ENCODE measurements at regions not wholly inside any gene's neighbourhood (a gene's known extent, or its start where the extent isn't known, plus 50 kb on each side); places are given as distances from the start of the nearest gene placed in this dataset.
"Not testable (repeated sequence)": the region's sequence is repeated elsewhere in the genome, so short reads cannot be mapped to it uniquely, and the experiment has no call there.

DNA sequence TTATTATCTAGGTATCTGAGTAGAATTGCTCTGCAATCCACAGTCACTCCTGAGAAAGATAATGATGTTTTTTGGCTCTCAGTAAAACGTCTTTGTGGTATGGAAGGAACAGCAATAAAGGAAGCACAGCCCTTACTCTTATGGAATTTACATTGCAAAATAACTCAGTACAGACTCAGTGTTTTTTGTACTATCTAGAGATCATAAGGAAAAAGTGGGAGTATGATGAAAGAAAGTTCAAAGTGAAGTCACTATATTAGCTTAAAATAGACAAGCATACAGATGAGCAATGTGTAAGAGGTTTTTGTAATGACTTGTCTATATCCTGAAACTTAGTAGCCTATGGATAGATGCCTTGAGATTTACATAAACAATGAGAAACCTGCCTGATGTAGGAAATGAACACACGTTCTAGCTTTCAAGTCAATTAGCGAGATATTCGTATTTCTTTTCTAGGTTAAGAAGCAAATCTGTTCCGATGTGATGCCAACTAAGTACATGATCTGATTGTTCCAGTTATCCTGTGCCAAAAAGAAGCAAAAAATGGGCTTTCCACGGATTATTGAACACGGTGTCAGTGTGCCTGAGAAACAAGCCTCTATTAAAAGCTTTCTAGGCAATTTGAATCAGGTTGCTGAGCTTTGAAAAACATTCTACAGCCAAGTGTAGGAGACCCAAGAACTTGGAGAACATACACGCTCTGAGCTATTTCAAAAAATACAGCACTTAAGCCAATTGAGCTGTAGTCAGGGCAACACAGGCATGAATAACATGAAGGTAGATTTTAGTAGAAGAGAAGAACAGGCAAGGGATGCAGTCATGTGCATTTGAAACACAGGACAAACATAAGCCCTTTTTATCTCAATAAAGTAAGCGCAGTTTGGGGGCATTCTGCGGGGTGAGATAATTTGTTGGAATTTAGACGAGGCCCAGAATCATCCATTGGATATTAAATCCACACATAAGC is 86.3 kb upstream of the TAF11L2 start:
- TF ChIP-seq, protein P1, sequence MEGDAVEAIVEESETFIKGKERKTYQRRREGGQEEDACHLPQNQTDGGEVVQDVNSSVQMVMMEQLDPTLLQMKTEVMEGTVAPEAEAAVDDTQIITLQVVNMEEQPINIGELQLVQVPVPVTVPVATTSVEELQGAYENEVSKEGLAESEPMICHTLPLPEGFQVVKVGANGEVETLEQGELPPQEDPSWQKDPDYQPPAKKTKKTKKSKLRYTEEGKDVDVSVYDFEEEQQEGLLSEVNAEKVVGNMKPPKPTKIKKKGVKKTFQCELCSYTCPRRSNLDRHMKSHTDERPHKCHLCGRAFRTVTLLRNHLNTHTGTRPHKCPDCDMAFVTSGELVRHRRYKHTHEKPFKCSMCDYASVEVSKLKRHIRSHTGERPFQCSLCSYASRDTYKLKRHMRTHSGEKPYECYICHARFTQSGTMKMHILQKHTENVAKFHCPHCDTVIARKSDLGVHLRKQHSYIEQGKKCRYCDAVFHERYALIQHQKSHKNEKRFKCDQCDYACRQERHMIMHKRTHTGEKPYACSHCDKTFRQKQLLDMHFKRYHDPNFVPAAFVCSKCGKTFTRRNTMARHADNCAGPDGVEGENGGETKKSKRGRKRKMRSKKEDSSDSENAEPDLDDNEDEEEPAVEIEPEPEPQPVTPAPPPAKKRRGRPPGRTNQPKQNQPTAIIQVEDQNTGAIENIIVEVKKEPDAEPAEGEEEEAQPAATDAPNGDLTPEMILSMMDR (IDR thresholded peaks at IDR 0.05): no peak
- DNase-seq (no peak), FAIRE-seq (no peak), ATAC-seq (no peak)
- 44 to 55% methylated on average over 11 of the region's 11 CpGs for WGBS, 2 donors
- intact Hi-C loops (cut with DNase I): no loop called here
- Histone ChIP-seq H3K27ac (no peak overlapping the region), H3K27me3 (no peaks in the 10 kb centered on the region), H3K36me3 (no peaks in the 10 kb centered on the region), H3K9me3 (no peaks in the 10 kb centered on the region), H3K4me1 (no peaks in the 10 kb centered on the region), H3K4me3 (no peak overlapping the region)

DNA sequence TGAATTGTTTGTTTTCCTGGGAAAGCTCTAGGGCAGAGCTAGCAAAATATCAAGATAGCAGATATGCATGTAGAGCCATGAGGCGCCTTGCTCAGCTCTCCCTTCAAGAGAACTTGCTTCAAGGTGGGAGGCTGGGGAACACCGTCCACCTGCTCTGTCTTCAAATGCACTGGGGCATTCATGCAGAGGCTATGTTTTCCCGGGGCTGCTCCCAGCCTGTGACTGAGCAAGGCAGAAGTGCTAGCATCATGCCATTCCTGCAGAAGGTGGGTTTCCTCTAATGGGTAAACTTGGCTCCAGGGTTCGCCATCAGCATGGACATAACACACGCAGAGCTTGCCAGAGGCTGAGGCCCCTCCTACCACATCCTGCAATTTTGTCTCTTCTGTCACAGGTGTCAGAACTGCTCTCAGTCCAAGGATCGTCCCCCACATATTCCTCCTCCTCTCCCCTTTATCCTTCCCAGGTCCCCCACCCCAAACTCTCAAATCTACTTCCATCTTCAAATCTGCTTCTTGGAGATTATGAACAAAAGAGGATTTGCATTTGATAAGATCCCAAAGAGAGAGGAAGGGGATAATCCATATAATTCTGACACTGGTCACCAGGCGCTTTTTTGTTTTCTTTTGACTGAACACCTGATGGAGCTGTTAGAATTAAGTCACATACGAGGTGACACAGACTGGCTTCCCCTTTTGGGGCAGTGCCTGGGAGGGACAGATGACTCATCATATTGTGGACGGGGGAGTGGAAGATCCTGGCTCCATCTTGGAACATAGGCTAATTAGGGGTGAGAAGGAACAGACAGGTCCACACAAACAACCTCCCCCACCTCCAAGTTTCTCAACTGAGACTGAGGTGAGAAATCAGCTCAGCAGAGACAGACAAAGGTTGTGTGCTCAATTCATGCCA is 85.0 kb upstream of the TAF11L2 start:
- Histone ChIP-seq H3K27me3 (no peaks in the 10 kb centered on the region), H3K36me3 (no peaks in the 10 kb centered on the region), H3K4me1 (no peaks in the 10 kb centered on the region), H3K27ac (no peak overlapping the region), H3K4me3 (no peak overlapping the region), H3K9me3 (no peaks in the 10 kb centered on the region)
- 30 to 31% methylated on average over 9 of the region's 9 CpGs for WGBS, 2 donors
- intact Hi-C loops (cut with DNase I): no loop called here
- FAIRE-seq: no peak
- no peak for DNase-seq
- TF ChIP-seq, protein P1 (IDR thresholded peaks at IDR 0.05): no peak
- ATAC-seq: peak in 1 of 4 donors; percentile 44

DNA sequence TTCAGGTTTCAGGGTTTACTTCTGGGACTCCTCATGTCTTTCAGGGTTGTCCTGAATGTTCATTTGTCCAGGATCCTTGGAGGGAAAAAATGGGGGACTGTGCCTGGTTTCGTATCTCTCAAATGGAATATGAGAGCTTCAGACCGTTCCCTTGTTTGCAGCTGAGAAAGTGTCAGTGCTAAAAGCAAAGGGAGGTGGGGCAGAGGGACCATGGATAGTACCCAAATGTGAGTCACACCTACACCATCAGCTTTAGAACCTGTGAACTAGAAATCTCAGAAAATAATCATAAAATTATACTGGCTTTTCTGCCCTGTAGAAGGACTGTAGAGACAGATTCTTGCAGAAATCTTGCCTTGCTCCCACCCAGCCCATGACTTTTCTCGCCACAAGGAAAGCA is 84.3 kb upstream of the TAF11L2 start:
- H3K4me3 ChIP-seq: no peak overlapping the region

DNA sequence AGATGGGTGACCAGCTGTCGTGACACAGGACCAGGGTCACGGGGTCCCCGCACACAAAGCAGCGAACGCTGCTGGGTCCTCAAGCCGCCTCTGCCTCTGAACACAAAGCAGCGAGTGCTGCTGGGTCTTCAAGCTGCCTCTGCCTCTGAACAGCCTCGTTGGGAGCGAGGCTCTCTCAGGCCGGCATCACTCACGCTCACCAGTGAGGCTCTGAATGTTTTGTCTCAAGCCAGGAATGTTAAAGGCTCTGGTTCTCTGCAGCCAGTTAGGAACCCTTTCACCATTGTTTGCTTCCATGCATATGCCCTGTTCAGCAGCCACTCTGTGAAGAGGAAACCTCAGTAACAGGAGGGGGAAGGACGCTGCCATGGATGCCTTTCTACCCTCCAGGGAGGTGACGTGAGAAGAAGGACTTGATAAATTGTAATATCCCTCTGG is 82.7 kb upstream of the TAF11L2 start:
- Histone ChIP-seq H3K36me3 (no peaks in the 10 kb centered on the region), H3K4me1 (no peaks in the 10 kb centered on the region), H3K27me3 (no peaks in the 10 kb centered on the region), H3K9me3 (no peaks in the 10 kb centered on the region), H3K27ac (no peak overlapping the region), H3K4me3 (no peak overlapping the region)
- TF ChIP-seq, protein P1 (IDR thresholded peaks at IDR 0.05): no peak
- ATAC-seq (no peak), FAIRE-seq (no peak), DNase-seq (no peak)
- whole genome bisulfite sequencing, 2 donors: 32 to 39% methylated on average over 13 of the region's 13 CpGs
- intact Hi-C loops (cut with DNase I): no loop called here

More for the DNA sequence above, 84.3 kb upstream of the TAF11L2 start:
- Histone ChIP-seq H3K4me1 (no peaks in the 10 kb centered on the region), H3K27ac (no peak overlapping the region), H3K27me3 (no peaks in the 10 kb centered on the region), H3K36me3 (no peaks in the 10 kb centered on the region), H3K9me3 (no peaks in the 10 kb centered on the region)
- intact Hi-C loops (cut with DNase I): no loop called here
- WGBS, 2 donors: 48 to 52% methylated on average over 3 of the region's 3 CpGs
- no peak for DNase-seq
- no peak for ATAC-seq
- TF ChIP-seq, protein P1 (IDR thresholded peaks at IDR 0.05): no peak
- no peak for FAIRE-seq

DNA sequence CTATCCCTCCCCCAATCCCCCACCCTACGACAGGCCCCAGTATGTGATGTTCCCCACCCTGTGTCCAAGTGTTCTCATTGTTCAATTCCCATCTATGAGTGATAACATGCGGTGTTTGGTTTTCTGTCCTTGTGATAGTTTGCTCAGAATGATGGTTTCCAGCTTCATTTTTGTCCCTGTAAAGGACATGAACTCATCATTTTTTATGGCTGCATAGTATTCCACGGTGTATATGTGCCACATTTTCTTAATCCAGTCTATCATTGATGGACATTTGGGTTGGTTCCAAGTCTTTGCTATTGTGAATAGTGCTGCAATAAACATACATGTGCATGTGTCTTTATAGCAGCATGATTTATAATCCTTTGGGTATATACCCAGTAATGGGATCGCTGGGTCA is 81.7 kb upstream of the TAF11L2 start:
- H3K27ac ChIP-seq; H3K4me3 ChIP-seq; FAIRE-seq; H3K36me3 ChIP-seq; DNase-seq; H3K9me3 ChIP-seq; intact Hi-C loops (cut with DNase I); H3K27me3 ChIP-seq; ATAC-seq; H3K4me1 ChIP-seq: not testable (repeated sequence)
- WGBS, 2 donors: 72 to 74% methylated on average over 3 of the region's 4 CpGs

Measured in pancreas (tissue), 10 donors.